ENCODE measurements at regions not wholly inside any gene's neighbourhood (a gene's known extent, or its start where the extent isn't known, plus 50 kb on each side); places are given as distances from the start of the nearest gene placed in this dataset.
A peak's percentile ranks its signal among the peaks of the same experiment; 100 is the strongest.

DNA sequence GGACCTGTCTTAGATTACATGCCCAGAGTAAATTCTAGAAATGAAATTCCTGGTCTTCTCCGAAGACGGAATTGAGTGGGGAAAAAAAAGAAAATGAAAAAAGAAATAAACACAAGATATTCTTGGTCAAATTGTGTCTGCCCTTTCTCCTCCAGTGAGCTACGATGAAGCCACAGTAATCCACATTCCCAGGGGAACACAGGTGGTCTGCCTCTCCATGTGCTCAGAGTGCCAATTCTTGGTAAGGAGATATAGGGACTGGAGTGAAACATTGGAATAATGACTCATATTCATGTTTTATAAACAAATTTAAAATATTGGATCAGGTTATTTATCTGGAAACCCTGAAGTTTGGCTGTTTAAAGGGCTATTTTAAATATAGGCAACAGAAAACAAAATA lies 54.2 kb upstream of the MGST2 start:
- no peak overlapping the region for H3K27ac ChIP-seq
- DNase-seq = no peak
- in situ Hi-C loops (cut with HindIII; ENCODE audit: low pct_ligation_motif_present, low sequenced_read_pairs) = no loop called here
- TF ChIP-seq, protein P1, sequence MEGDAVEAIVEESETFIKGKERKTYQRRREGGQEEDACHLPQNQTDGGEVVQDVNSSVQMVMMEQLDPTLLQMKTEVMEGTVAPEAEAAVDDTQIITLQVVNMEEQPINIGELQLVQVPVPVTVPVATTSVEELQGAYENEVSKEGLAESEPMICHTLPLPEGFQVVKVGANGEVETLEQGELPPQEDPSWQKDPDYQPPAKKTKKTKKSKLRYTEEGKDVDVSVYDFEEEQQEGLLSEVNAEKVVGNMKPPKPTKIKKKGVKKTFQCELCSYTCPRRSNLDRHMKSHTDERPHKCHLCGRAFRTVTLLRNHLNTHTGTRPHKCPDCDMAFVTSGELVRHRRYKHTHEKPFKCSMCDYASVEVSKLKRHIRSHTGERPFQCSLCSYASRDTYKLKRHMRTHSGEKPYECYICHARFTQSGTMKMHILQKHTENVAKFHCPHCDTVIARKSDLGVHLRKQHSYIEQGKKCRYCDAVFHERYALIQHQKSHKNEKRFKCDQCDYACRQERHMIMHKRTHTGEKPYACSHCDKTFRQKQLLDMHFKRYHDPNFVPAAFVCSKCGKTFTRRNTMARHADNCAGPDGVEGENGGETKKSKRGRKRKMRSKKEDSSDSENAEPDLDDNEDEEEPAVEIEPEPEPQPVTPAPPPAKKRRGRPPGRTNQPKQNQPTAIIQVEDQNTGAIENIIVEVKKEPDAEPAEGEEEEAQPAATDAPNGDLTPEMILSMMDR (IDR thresholded peaks at IDR 0.05; ENCODE audit: low read depth, low read length, missing control alignments) = no peak
- H3K27me3 ChIP-seq (replicated peaks) = no peaks in the 10 kb centered on the region
- no peak overlapping the region for H3K4me3 ChIP-seq (ENCODE audit: low read depth, low read length)
- H3K36me3 ChIP-seq (replicated peaks) = no peaks in the 10 kb centered on the region

DNA sequence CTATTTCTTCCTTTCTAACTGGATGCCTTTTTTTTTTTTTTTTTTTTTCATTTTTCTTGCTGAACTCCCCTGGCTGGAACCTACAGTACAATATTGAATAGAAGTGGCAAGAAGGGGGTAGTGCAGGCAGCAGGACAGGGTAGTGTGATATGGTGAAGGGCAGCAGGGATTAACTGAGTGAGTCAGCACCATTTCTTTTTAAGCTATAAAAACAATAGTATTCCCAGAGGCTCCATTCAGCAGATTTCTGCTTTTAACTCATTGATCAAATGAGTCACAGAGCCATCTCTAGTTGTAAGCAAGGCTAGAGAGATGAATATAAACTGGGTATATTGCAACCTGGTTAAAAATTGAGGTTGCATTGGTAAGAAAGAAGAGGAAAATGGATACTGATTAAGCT lies 53.6 kb upstream of the SETD7 start:
- no peak overlapping the region for H3K4me3 ChIP-seq (ENCODE audit: low read depth, low read length)
- TF ChIP-seq, protein P1 (IDR thresholded peaks at IDR 0.05; ENCODE audit: low read depth, low read length, missing control alignments) = peak; percentile 16
- peak; percentile 61 for DNase-seq
- no peaks in the 10 kb centered on the region for H3K27me3 ChIP-seq (replicated peaks)
- no peak overlapping the region for H3K27ac ChIP-seq
- in situ Hi-C loops (cut with HindIII; ENCODE audit: low pct_ligation_motif_present, low sequenced_read_pairs) = no loop called here
- no peaks in the 10 kb centered on the region for H3K36me3 ChIP-seq (replicated peaks)

DNA sequence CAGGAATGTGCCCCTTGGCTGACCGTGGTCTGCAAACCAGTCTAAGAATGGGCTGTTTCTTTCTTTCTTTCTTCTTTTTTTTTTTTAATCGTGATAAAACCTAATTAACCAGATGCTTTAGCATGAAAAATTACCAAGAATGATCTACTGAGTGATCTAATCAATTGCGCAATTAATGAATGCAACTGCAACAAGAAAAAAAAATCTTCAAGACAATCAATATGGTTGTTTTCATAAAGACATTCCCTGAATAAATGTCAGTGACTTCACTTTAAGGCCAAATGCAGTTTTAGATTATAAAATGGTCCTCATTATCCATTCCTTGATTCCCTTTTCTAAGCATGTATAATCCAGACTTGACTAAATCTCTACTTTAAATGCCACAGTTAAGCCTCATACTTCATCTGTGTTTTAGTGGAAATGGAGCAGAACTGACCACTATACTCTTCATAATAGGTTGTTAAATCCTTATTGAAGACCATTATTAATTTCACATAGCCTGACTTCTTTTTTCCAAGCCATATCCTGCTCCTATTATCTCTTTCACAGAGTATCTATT lies 51.6 kb upstream of the SETD7 start:
- no peaks in the 10 kb centered on the region for H3K36me3 ChIP-seq (replicated peaks)
- no peak overlapping the region for H3K4me3 ChIP-seq (ENCODE audit: low read depth, low read length)
- H3K27ac ChIP-seq = no peak overlapping the region
- H3K27me3 ChIP-seq (replicated peaks) = no peaks in the 10 kb centered on the region
- TF ChIP-seq, protein P1 (IDR thresholded peaks at IDR 0.05; ENCODE audit: low read depth, low read length, missing control alignments) = no peak
- in situ Hi-C loops (cut with HindIII; ENCODE audit: low pct_ligation_motif_present, low sequenced_read_pairs) = no loop called here
- no peak for DNase-seq

DNA sequence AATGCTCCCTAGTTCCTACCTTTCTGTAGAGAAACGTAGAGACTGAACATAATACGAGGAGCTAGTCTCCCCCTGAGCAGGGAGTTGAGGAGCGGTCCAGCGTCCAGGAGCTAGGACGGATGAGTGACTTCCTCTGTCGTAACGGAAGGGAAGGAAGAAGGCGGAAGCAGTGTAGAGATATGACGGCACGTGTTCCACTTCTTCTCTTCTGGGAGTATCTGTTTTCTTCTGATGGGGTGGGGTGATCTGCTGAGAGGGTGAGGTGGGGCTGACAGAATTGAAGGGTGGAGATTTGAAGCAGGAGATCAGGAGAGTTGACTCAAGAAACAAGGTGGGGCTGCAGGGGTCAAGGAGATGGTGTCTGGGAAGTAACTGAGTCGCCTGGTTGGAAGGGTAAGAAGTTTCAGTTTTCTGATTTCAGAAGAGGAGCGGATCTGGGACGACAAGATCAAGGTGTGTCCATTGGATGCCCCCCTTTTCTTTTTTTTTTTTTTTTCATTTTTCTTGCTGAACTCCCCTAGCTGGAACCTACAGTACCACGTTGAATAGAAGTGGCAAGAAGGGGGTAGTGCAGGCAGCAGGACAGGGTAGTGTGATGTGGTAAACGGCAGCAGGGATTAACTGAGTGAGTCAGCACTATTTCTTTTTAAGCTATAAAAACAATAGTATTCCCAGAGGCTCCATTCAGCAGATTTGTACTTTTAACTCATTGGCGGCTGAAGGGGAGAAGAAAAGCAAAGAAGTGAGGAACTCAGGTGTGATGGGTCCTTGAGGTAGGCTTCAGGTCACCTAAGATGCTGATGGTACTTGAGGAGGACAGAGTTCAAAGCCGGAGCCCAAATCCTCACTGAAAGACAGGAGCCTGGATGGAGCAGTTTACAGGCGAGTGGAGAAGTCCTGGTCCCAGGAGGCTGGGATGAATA lies 50.8 kb upstream of the SETD7 start:
- H3K36me3 ChIP-seq (replicated peaks) = no peaks in the 10 kb centered on the region
- DNase-seq = peak; percentile 54
- no peak overlapping the region for H3K27ac ChIP-seq
- TF ChIP-seq, protein P1 (IDR thresholded peaks at IDR 0.05; ENCODE audit: low read depth, low read length, missing control alignments) = peak; percentile 39
- H3K27me3 ChIP-seq (replicated peaks) = no peaks in the 10 kb centered on the region
- in situ Hi-C loops (cut with HindIII; ENCODE audit: low pct_ligation_motif_present, low sequenced_read_pairs) = no loop called here
- H3K4me3 ChIP-seq (ENCODE audit: low read depth, low read length) = no peak overlapping the region

DNA sequence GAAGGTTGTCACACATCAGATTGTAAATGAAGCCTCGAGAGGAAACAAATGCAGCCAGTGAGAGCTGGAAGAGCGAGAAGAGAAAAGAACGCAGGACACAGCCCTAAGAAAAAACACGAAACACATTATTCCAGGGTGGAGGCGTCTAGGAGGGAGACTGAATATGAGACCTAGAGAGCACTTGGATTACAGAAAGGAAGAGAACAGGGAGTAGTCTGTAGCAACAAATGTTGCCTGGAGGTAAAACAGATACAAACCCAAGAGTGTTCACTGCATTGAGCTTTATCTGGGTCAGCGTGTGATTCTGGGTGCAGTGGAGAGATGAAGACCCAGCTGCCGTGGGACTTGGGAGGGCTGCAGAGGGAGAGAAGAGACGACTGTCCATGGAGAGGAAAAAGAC lies 50.1 kb upstream of the SETD7 start:
- no peak overlapping the region for H3K4me3 ChIP-seq (ENCODE audit: low read depth, low read length)
- no peak overlapping the region for H3K27ac ChIP-seq
- in situ Hi-C loops (cut with HindIII; ENCODE audit: low pct_ligation_motif_present, low sequenced_read_pairs) = no loop called here
- TF ChIP-seq, protein P1 (IDR thresholded peaks at IDR 0.05; ENCODE audit: low read depth, low read length, missing control alignments) = no peak
- no peaks in the 10 kb centered on the region for H3K36me3 ChIP-seq (replicated peaks)
- DNase-seq = no peak
- no peaks in the 10 kb centered on the region for H3K27me3 ChIP-seq (replicated peaks)

Data from brain microvascular endothelial cell (primary cell).